NCI-H187 (cell line): ENCODE measurements at regions not wholly inside any gene's neighbourhood (a gene's known extent, or its start where the extent isn't known, plus 50 kb on each side); places are given as distances from the start of the nearest gene placed in this dataset.
"Not testable (repeated sequence)": the region's sequence is repeated elsewhere in the genome, so short reads cannot be mapped to it uniquely, and the experiment has no call there.

ENCODE experiments used
- DNase-seq, 2 experiments: peaks; one replicate each; lab custom pipeline; 2025; lab: John Stamatoyannopoulos, UW

- no peak for DNase-seq
Measured at GRCh38 chr3:72050048-72050632, 265.2 kb upstream of the PROK2 start.

DNA sequence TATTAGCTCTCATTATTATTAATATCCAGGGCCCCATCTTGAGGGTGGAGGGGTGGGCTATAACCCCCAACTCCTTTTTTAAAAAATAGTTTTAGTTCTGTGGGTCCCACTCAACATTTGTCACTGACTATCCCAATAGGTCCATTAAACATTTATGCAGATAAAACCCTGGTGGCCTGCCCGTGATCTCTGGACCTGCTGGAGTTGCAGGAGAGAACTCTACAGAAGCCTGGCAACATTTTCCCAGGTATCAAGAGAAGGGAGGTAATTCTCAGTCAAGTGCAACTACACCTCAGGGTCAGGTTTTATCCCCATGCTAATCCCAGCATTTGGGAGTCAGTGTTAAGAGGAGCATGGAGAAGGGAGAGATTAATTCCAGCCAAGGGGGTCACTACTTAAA, 264.4 kb upstream of the PROK2 start:
- no peak for DNase-seq

DNA sequence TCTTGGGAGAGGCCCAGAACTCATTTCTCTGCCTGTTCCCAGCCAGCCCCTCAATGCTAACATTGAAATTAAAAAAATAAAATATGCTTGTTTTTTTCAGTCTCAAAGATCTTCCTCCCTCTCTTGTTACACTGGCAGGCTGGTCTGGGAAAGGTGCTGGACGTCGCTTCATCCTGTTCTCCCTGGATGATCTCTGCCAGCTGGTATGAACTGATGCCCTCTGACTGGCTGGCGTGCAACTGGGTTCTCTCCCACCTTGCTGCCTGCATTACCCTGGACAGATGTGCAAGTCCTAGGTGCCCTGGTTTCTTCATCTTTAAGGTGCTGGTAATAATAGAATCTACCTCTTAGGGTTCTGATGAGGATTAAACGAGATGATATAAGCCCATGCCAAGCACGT, 263.9 kb upstream of the PROK2 start:
- DNase-seq = no peak

DNA sequence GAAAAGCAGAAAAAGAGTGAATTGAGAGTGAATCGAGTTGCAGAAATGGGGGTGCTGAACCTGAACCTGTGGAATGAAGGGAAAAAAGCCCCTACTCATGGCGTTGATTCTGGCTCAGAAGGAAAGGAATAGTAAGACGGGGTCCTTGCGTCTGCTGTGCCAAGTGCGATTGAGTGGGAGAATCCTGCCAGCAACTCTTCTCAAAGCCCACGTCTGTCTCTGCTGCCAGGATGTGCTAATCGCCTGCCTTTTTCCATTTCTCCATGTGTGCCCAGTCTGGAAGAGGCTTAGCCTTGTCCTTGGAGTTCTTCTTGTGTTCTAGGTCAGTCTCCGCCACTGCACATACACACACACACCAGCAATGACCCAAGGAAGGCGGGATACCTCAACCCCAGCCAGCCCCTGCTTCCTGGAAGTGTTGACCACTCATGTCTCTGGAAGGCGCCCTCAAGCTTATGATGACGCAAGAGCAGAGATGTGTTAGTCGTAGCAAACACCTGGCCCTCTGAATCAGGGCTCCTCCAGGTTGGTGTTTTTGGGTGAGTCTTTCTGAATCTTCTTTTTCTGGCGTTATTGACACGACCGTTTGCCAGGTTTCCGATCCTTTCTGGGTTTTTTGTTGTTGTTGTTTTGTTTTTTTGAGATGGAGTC, 262.4 kb upstream of the PROK2 start:
- no peak for DNase-seq

- DNase-seq = no peak
Measured at GRCh38 chr3:72044231-72044855, 259.4 kb upstream of the PROK2 start.

DNA sequence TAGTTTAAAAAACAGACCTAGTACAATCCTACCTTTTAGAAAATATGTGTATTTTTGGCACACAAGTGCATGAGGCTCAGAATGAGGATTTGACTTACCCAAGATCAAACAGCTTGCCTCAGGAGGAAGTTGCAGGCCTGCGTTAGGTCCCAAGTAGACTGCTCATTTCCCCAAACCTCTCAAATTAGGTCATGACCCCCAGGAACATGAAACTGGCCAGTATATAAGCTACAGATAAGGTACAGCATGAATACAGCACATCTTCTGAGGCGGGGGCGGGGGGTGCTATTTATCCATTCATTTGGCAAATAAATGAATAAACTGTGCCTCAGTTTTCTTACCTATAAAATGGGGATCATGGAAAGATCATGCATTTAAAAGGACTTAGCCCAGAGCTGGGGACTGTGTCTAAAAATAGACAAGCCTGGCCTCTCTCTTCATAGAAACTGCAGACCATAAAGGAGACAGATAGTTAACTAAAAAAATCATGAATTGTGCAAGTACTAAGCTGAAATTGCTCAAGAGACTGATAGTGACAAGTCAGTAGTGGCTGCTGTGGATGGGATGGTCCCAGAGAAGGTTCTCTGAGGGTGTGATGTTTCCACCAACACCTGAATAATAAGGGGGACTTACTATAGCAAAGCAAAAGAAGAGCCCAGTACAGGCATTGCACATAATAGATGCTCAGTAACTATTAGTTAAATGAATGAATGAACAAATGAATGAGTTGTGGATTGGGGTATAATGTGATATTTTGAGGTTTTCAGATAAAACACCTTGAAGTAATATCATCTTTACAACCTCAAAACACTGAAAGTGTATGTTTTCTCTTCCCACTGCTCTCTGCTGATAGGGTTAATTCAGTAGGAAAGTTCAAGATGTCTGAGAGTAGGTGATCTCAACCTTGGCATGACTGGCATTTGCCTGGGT, 258.5 kb upstream of the PROK2 start:
- no peak for DNase-seq

- DNase-seq = no peak
Measured at GRCh38 chr3:72042397-72043203, 257.7 kb upstream of the PROK2 start.

GRCh38 chr3:72041511-72041910, 256.6 kb upstream of the PROK2 start:
- DNase-seq = no peak

DNA sequence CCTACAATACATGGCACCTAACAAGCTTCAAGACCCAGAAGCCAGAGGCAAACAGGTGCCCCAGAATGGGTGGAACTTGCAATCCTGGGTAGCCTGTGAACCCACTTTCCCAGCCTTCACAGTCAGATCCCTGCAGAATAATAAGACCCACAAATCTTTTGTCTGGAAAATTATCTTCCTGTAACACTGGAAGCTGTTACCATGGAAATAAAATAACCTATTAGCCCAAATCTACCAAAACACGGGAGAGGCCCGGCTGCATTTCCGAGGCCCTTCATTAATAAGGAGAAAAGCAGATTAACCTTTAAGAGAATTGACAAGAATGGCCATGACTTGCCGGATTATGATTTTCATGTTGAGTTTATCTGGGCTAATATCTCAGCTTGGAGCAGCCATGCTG, 256.1 kb upstream of the PROK2 start:
- no peak for DNase-seq

- DNase-seq = no peak
Measured at GRCh38 chr3:72039677-72040076, 254.7 kb upstream of the PROK2 start.

DNA sequence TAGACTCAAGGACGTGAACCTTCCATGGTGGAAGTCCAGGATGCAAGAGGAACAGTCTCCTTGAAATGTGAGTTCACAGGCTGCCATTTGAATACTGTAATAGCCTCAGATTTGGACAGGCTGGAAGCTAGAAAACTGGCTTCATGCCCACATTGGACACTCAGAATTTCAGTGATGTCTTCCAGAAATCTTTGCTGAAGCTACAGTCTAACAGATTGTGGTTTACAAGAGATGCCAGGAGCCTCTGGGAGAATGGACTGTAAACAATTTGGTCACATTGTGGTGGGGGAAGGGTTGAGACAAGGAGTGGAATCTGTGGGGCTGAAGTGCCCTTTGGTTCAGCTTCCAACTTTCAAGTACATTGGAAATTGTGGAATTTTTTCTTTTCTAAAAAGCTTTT, 252.0 kb upstream of the PROK2 start:
- no peak for DNase-seq

DNA sequence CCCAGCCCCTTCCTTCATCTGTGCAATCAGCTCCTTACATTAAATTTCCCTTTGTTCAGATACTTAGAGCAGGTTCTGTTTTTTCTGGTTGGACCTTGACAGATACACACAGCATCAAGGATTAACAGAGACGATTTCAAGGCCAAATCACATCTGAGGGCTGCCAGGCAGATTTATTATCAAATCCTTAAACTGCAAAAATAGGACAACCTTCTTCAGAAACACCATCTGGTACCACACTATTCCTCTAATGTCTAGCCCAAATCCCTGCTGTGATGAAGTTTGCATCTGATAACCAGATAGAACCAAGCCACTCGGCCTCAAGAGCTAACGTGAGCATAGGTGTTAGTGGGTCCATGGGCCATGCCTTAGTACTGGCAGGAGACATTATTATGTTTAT, 250.7 kb upstream of the PROK2 start:
- DNase-seq = no peak

- DNase-seq = no peak
Measured at GRCh38 chr3:72034986-72035385, 250.0 kb upstream of the PROK2 start.

DNA sequence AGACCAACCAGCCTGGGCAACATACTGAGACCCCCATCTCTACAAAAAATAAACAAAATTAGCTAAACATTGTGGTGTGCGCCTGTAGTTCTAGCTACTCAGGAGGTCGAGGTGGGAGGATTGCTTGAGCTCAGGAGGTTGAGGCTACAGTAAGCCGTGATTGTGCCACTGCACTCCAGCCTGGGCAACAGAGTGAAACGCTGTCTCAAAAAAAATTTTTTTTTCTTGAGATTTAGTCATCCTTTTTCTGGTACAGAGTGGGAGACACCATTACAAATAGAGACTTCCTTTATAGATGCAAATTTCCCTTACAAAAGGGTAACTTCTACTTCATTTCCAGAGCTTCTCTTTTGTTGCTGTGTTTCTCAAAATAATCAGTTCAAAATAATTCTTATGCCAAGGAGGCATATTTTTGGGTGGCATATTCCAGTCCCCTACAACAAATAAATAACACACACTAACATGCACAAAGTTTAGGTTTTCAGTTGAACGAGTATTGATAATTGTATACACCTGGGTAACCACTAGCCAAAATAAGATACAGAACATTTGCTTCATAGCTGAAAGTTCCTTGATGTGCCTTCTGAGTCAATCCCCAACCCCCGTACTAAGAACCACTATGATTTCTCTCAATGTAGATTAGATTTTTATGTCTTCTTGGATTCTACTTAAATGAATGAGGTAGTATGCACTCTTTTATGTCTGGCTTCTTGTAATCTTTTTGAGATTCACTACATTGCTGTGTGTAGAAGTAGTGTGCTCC, 248.9 kb upstream of the PROK2 start:
- DNase-seq = no peak

DNA sequence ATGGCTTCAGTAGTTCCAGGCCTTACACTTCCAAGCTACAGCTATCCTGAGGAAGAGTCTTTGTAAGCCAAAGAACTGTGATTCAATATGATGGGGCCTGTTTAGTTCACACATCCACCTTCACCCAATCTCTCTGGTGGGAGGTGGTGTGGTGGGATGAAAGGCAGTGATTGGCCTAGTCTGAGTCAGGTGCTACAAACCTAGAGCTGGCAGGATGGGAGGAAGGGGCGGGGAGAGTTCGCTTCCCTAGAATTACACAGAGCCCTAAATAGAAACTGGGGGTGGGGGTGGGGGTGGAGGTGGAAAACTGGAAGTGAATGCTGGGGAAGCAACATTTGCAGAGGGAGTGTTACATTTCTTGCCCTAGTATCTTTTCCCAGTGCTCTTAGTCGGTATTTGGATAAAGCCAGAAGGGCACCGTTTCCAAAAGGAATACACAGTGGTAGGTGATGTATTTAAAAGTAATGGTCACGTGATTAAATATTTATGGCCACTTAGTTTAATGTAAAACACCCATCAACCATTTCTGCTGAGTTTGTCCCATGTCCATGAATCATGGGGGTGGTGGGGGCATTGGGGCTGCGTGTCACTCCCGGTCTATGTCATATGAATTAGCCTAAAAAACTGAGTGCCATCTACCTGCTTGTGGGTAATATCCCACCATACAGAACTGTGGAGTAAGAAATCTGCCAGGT, 247.6 kb upstream of the PROK2 start:
- no peak for DNase-seq

- no peak for DNase-seq
Measured at GRCh38 chr3:72031581-72031980, 246.6 kb upstream of the PROK2 start.

DNA sequence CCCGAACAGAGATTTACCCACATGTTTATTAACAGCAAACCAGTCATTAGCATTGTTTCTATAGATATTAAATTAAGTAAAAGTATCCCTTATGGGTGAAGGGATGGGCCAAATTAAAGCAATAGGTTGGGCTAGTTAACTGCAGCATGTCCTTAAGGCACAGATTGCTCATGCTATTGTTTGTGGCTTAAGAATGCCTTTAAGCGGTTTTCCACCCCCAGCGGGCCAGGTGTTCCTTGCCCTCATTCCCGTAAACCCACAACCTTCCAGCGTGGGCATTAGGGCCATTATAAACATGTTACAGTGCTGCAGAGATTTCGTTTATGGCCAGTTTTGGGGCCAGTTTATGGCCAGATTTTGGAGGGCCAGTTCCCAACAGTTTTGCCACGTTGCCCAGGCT, 245.3 kb upstream of the PROK2 start:
- not testable (repeated sequence) for DNase-seq

- not testable (repeated sequence) for DNase-seq
Measured at GRCh38 chr3:72028726-72029125, 243.8 kb upstream of the PROK2 start.

- not testable (repeated sequence) for DNase-seq
Measured at GRCh38 chr3:72028307-72028706, 243.4 kb upstream of the PROK2 start.

GRCh38 chr3:72027728-72028127, 242.8 kb upstream of the PROK2 start:
- DNase-seq = not testable (repeated sequence)
